Transverse colon (tissue), 4 donors: ENCODE measurements at regions not wholly inside any gene's neighbourhood (a gene's known extent, or its start where the extent isn't known, plus 50 kb on each side); places are given as distances from the start of the nearest gene placed in this dataset.

Experiments
- DNase-seq: peaks from one replicate; pipeline ENCODE4 v3.0.0-alpha.2; 2019
- H3K27ac ChIP-seq, 4 donors: fragments of 200-600 bp; sonication (generic); 2 replicates each; pipeline ENCODE4 v1.5.1; 2016 to 2018; ENCODE audit warnings: inconsistent platforms in 4 of 4
- H3K27me3 ChIP-seq: fragments of 200-600 bp; sonication (generic); 2 replicates; pipeline ENCODE4 v1.5.1; 2017; ENCODE audit warnings: inconsistent platforms
- H3K36me3 ChIP-seq, 4 donors: fragments of 200-600 bp; sonication (generic); 2 replicates each; pipeline ENCODE4 v1.5.1; 2017 to 2019; ENCODE audit warnings: inconsistent platforms in 4 of 4
- H3K4me1 ChIP-seq, 4 donors: fragments of 200-600 bp; sonication (generic); 2 replicates each; pipeline ENCODE4 v1.5.1; 2017 to 2020; ENCODE audit warnings: inconsistent platforms in 4 of 4
- H3K4me3 ChIP-seq, 4 donors: fragments of 200-600 bp; sonication (generic); 1 replicate in 1 of 4; 2 replicates in 3 of 4; pipeline versions ENCODE4 v1.5.1 to v1.6.1; 2017 to 2019; ENCODE audit warnings: inconsistent platforms in 4 of 4
- H3K9me3 ChIP-seq, 2 donors: fragments of 200-600 bp; sonication (generic); 2 replicates each; pipeline ENCODE4 v1.5.1; 2017 to 2019; ENCODE audit warnings: inconsistent platforms in 2 of 2
- EP300 ChIP-seq: sonication (generic); formaldehyde crosslinking; IDR thresholded peaks from one replicate; pipeline ENCODE4 v1.6.1; 2017; ENCODE audit warnings: antibody characterized with exemption, low read depth
- POLR2A ChIP-seq: fragments of 450-650 bp; IDR thresholded peaks from one replicate; pipeline ENCODE4 v1.6.1; 2016; ENCODE audit warnings: antibody characterized with exemption, mild to moderate bottlenecking, moderate library complexity
- POLR2AphosphoS5 ChIP-seq, 3 donors: sonication (generic); formaldehyde crosslinking; IDR thresholded peaks; one replicate each; pipeline ENCODE4 v1.6.1; 2016; ENCODE audit warnings: antibody characterized with exemption in 3 of 3
- WGBS, 2 donors: methylation state at CpG; one replicate each; pipeline ENCODE4 v1.1.5; 2018; ENCODE audit warnings: low coverage in 1 of 2; 5-methylcytosine and 5-hydroxymethylcytosine counted together
- in situ Hi-C, 4 donors: fragments of 200-750 bp; cut with MboI; loops; one replicate each; pipeline versions ENCODE4 v1.15.0 to v1.15.1; 2017; ENCODE audit warnings: low sequenced_read_pairs in 3 of 4, low pct_ligation_motif_present in 1 of 4, low pct_unique_long_range_greater_than_20kb in 1 of 4
- intact Hi-C: fragments of 100-400 bp; cut with DNase I; formaldehyde crosslinking; loops from one replicate; pipeline ENCODE4 v1.15.1; 2023; ENCODE audit warnings: low total_unique reads
- TF ChIP-seq, protein P1 (sequence below), 5 experiments: fragments of 200-600 bp in 3 of 5; fragments of 450-650 bp in 2 of 5; sonication (generic) in 3 of 5; IDR thresholded peaks; 1 replicate in 2 of 5; 2 replicates in 3 of 5; pipeline ENCODE4 v1.5.1; 2016 to 2017; ENCODE audit warnings: antibody characterized with exemption in 5 of 5, inconsistent platforms in 3 of 5, mild to moderate bottlenecking in 2 of 5, moderate library complexity in 1 of 5

DNA sequence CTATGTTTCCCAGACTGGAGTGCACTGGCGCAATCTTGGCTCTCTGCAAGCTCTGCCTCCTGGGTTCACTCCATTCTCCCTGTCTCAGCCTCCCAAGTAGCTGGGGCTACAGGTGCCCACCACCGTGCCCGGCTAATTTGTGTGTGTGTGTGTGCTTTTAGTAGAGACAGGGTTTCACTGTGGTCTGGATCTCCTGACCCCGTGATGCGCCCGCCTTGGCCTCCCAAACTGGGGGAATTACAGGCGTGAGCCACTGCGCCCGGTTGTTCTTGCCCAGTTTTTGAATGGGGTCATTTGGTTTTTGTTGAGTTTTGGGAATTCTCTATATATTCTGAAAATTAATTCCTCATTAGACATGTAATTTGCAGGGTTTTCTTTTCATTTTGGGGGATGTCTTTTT, 238.4 kb upstream of the PRR20A start:
- no peak for DNase-seq
- no peak overlapping the region for H3K27ac ChIP-seq
- H3K27me3 ChIP-seq = no peaks in the 10 kb centered on the region
- intact Hi-C loops (no loop called here), in situ Hi-C loops (no loop called here)
- no peak overlapping the region for H3K4me3 ChIP-seq
- H3K36me3 ChIP-seq = no peaks in the 10 kb centered on the region
- 91 to 95% methylated on average over 4 to 8 of the region's 9 CpGs for WGBS, 2 donors
- no peaks in the 10 kb centered on the region for H3K4me1 ChIP-seq
- no peaks in the 10 kb centered on the region for H3K9me3 ChIP-seq
- TF ChIP-seq POLR2A (no peak), EP300 (no peak)

DNA sequence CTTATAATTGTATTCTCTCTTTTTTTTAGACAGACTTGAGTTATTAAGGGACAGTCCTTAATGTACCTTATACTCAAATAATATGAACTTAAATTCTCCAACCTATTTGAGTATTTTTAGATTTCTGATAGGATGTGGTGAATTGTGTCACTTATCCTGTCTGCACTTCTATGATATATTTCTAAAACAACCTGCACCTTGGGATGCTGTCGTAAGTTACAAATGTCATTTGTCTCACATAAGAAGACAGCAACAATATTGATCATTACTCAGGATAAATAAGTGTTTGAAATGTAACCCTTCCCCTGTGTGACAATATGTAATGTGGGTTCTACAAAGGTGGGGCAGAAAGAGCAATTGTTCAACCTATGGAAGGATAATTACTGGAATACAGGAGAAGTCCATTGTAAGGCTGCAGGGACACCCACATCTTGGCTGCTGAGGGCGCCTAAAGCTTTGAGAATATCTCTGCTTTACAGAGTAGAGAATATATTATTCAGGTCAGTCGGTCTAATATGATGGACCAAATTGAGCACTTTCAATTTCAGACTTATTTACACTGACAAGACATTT, 236.9 kb upstream of the PRR20A start:
- H3K27ac ChIP-seq = no peak overlapping the region
- no peak for TF ChIP-seq POLR2A
- TF ChIP-seq, protein P1, sequence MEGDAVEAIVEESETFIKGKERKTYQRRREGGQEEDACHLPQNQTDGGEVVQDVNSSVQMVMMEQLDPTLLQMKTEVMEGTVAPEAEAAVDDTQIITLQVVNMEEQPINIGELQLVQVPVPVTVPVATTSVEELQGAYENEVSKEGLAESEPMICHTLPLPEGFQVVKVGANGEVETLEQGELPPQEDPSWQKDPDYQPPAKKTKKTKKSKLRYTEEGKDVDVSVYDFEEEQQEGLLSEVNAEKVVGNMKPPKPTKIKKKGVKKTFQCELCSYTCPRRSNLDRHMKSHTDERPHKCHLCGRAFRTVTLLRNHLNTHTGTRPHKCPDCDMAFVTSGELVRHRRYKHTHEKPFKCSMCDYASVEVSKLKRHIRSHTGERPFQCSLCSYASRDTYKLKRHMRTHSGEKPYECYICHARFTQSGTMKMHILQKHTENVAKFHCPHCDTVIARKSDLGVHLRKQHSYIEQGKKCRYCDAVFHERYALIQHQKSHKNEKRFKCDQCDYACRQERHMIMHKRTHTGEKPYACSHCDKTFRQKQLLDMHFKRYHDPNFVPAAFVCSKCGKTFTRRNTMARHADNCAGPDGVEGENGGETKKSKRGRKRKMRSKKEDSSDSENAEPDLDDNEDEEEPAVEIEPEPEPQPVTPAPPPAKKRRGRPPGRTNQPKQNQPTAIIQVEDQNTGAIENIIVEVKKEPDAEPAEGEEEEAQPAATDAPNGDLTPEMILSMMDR (IDR thresholded peaks at IDR 0.05) = no peak
- no peak for TF ChIP-seq POLR2AphosphoS5 (IDR thresholded peaks at IDR 0.05)
- TF ChIP-seq EP300 = no peak
- 86% methylated on average over 2 to 3 of the region's 3 CpGs for WGBS, 2 donors
- in situ Hi-C loops = no loop called here
- H3K9me3 ChIP-seq = no peaks in the 10 kb centered on the region
- H3K27me3 ChIP-seq = no peaks in the 10 kb centered on the region
- no peaks in the 10 kb centered on the region for H3K36me3 ChIP-seq
- no peak for DNase-seq
- no peak overlapping the region for H3K4me3 ChIP-seq
- H3K4me1 ChIP-seq = no peaks in the 10 kb centered on the region
- intact Hi-C loops = no loop called here

- TF ChIP-seq, protein P1 (IDR thresholded peaks at IDR 0.05) = no peak
- TF ChIP-seq POLR2AphosphoS5 (IDR thresholded peaks at IDR 0.05) (no peak), EP300 (no peak), POLR2A (no peak)
- in situ Hi-C loops = no loop called here
- intact Hi-C loops = no loop called here
- H3K4me1 ChIP-seq = no peaks in the 10 kb centered on the region
- no peaks in the 10 kb centered on the region for H3K27me3 ChIP-seq
- no peak for DNase-seq
- no peaks in the 10 kb centered on the region for H3K36me3 ChIP-seq
- WGBS, 2 donors = 60 to 76% methylated on average over 1 of the region's 1 CpG
- H3K9me3 ChIP-seq = no peaks in the 10 kb centered on the region
- no peak overlapping the region for H3K27ac ChIP-seq
- H3K4me3 ChIP-seq = no peak overlapping the region
Measured at GRCh38 chr13:56906909-56907308, 233.8 kb upstream of the PRR20A start.

- no peaks in the 10 kb centered on the region for H3K27me3 ChIP-seq
- no peak for TF ChIP-seq EP300
- TF ChIP-seq, protein P1 (IDR thresholded peaks at IDR 0.05) = no peak
- TF ChIP-seq POLR2AphosphoS5 (IDR thresholded peaks at IDR 0.05) = no peak
- TF ChIP-seq POLR2A = no peak
- no peaks in the 10 kb centered on the region for H3K36me3 ChIP-seq
- no peak overlapping the region for H3K4me3 ChIP-seq
- in situ Hi-C loops = no loop called here
- H3K4me1 ChIP-seq = no peaks in the 10 kb centered on the region
- H3K9me3 ChIP-seq = no peaks in the 10 kb centered on the region
- intact Hi-C loops = no loop called here
- 61 to 92% methylated on average over 2 of the region's 2 CpGs for WGBS, 2 donors
- no peak for DNase-seq
- H3K27ac ChIP-seq = no peak overlapping the region
Measured at GRCh38 chr13:56907766-56908165, 233.0 kb upstream of the PRR20A start.
